MCF 10A (cell line): ENCODE measurements at regions not wholly inside any gene's neighbourhood (a gene's known extent, or its start where the extent isn't known, plus 50 kb on each side); places are given as distances from the start of the nearest gene placed in this dataset.

Experiments used
- BruUV-seq: library from RNA; stranded (reverse); fragments of 400-500 nt; replicated peaks from 2 replicates; lab custom pipeline; 2021; lab: Mats Ljungman, UMichigan
- CTCF ChIA-PET: fragments of 300-600 bp; sonication (Branson Sonifier 250); formaldehyde crosslinking; extraction: SDS; loops from one replicate; lab custom pipeline; 2021; ENCODE audit warnings: antibody characterized with exemption, inconsistent platforms; lab: Yijun Ruan, JAX
- POLR2A ChIA-PET: fragments of 300-600, 350-650 bp; sonication (Branson Sonifier 250); formaldehyde crosslinking; extraction: SDS; loops from one replicate; lab custom pipeline; 2020; ENCODE audit warnings: antibody characterized with exemption, inconsistent platforms; lab: Yijun Ruan, JAX
- DNase-seq: peaks from one replicate; pipeline ENCODE4 v3.0.0-alpha.2; 2018; ENCODE audit not compliant: unreplicated experiment
- H3K27ac Mint-ChIP-seq: one replicate; pipeline ENCODE4 v1.8.0; 2022; ENCODE audit warnings: mild to moderate bottlenecking, low read depth, mixed read lengths; ENCODE audit not compliant: unreplicated experiment
- H3K27me3 Mint-ChIP-seq: one replicate; pipeline ENCODE4 v1.8.0; 2022; ENCODE audit warnings: mixed read lengths; ENCODE audit not compliant: insufficient read depth, unreplicated experiment
- H3K36me3 Mint-ChIP-seq: one replicate; pipeline ENCODE4 v1.8.0; 2022; ENCODE audit warnings: mild to moderate bottlenecking, moderate library complexity, mixed read lengths; ENCODE audit not compliant: insufficient read depth, unreplicated experiment
- H3K4me1 Mint-ChIP-seq: one replicate; pipeline ENCODE4 v1.8.0; 2022; ENCODE audit warnings: mixed read lengths; ENCODE audit not compliant: insufficient read depth, unreplicated experiment
- H3K4me3 Mint-ChIP-seq: one replicate; pipeline ENCODE4 v1.8.0; 2022; ENCODE audit warnings: mild to moderate bottlenecking, moderate library complexity, mixed read lengths; ENCODE audit not compliant: unreplicated experiment
- H3K9me3 Mint-ChIP-seq: one replicate; pipeline ENCODE4 v1.8.0; 2022; ENCODE audit warnings: mixed read lengths; ENCODE audit not compliant: unreplicated experiment
- intact Hi-C: fragments of 100-400 bp; cut with micrococcal nuclease; formaldehyde crosslinking; loops from 2 replicates; pipeline ENCODE4 v1.14.1; 2022
- TF ChIP-seq, protein P1 (sequence below): fragments of 200-600 bp; IDR thresholded peaks from one replicate; pipeline ENCODE4 v1.8.0; 2022; ENCODE audit warnings: antibody characterized with exemption, mild to moderate bottlenecking; ENCODE audit not compliant: unreplicated experiment

- H3K9me3 Mint-ChIP-seq = no peaks in the 10 kb centered on the region
- TF ChIP-seq, protein P1, sequence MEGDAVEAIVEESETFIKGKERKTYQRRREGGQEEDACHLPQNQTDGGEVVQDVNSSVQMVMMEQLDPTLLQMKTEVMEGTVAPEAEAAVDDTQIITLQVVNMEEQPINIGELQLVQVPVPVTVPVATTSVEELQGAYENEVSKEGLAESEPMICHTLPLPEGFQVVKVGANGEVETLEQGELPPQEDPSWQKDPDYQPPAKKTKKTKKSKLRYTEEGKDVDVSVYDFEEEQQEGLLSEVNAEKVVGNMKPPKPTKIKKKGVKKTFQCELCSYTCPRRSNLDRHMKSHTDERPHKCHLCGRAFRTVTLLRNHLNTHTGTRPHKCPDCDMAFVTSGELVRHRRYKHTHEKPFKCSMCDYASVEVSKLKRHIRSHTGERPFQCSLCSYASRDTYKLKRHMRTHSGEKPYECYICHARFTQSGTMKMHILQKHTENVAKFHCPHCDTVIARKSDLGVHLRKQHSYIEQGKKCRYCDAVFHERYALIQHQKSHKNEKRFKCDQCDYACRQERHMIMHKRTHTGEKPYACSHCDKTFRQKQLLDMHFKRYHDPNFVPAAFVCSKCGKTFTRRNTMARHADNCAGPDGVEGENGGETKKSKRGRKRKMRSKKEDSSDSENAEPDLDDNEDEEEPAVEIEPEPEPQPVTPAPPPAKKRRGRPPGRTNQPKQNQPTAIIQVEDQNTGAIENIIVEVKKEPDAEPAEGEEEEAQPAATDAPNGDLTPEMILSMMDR = peak; percentile 63
- H3K27ac Mint-ChIP-seq = no peak overlapping the region
- H3K36me3 Mint-ChIP-seq = no peaks in the 10 kb centered on the region
- POLR2A ChIA-PET = interaction anchor here (0.6 kb wide), 1 partner anchor 11 kb away, joined by 5 read pairs; no protein-coding TSS in a partner anchor
- H3K27me3 Mint-ChIP-seq = peaks cover 32% of the 10 kb centered on the region
- BruUV-seq = no TSS peak
- no peak overlapping the region for H3K4me3 Mint-ChIP-seq
- CTCF ChIA-PET = interaction anchor here (0.5 to 1.7 kb wide), 8 partner anchors 11 to 192 kb away, joined by 3 to 7 read pairs (median 3); no protein-coding TSS in a partner anchor
- no peaks in the 10 kb centered on the region for H3K4me1 Mint-ChIP-seq
- intact Hi-C loops = loop anchor here (1.0 to 10.0 kb wide), 2 partner anchors 45 to 1165 kb away; no protein-coding TSS in a partner anchor
- peak; percentile 78 for DNase-seq
These were observed 273.3 kb downstream of the BUD13 start for GRCh38 chr11:116499396-116500003.

DNA sequence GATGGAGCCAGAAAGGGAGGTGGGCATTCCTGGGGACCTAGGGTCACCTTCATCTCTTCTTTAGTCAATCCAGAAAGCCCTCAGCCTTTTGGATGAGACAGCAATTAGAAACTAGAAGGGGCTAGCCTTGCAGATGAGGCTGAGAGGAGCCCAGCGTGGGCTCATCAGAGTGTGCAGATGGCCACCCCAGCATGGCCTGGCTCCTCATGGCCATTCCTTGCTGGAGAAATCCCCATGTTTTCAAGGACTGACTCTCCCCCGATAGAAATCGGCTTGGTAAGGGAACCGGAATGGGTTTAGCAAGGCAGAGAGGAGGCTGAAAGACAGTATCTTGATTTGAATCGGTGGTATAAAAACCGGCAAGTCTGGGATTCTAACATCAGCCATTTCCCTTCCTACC is 274.6 kb downstream of the BUD13 start:
- no peaks in the 10 kb centered on the region for H3K9me3 Mint-ChIP-seq
- H3K36me3 Mint-ChIP-seq = no peaks in the 10 kb centered on the region
- ChIA-PET CTCF (no interaction called here), POLR2A (no interaction called here)
- intact Hi-C loops = loop anchor here (10.0 kb wide), 1 partner anchor 1163 kb away; no protein-coding TSS in a partner anchor
- no peaks in the 10 kb centered on the region for H3K4me1 Mint-ChIP-seq
- H3K4me3 Mint-ChIP-seq = no peak overlapping the region
- H3K27me3 Mint-ChIP-seq = peaks cover 32% of the 10 kb centered on the region
- TF ChIP-seq, protein P1 = no peak
- no peak overlapping the region for H3K27ac Mint-ChIP-seq
- DNase-seq = no peak
- no TSS peak for BruUV-seq

GRCh38 chr11:116492600-116492999 is 280.2 kb downstream of the BUD13 start:
- TF ChIP-seq, protein P1 = no peak
- POLR2A ChIA-PET = no interaction called here
- Mint-ChIP-seq H3K9me3 (no peaks in the 10 kb centered on the region), H3K4me3 (no peak overlapping the region), H3K27me3 (peaks cover 45% of the 10 kb centered on the region), H3K36me3 (no peaks in the 10 kb centered on the region), H3K4me1 (no peaks in the 10 kb centered on the region), H3K27ac (no peak overlapping the region)
- CTCF ChIA-PET = no interaction called here
- DNase-seq = no peak
- intact Hi-C loops = loop anchor here (10.0 kb wide), 1 partner anchor 1158 kb away; no protein-coding TSS in a partner anchor
- BruUV-seq = no TSS peak

DNA sequence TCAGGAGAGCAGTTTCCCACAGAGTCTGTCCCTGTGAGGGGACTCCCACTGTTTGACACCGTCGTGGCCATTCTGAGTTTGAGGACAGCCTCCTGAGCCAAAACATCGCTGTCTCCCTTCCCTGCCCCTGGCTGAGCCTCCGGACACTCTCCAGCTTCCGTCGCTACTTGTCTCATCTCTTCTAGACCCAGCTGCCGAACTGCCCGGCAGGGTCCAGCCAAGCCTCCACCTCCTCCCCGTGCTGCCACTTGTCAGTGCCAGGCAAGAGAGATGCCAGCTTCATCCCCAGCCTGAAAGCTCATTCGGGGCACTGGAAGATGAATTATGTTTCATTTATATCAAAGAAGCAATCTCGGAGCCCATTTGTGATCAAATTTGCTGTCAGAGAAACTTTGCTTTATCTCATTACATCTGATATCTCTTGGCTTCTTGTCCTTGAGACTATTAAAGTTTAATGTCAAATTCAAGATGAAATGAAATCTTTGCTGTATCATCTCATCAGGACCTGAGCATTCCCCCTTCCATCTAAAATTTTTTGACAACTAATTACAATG is 283.9 kb downstream of the BUD13 start:
- Mint-ChIP-seq H3K27ac (no peak overlapping the region), H3K27me3 (peaks cover 63% of the 10 kb centered on the region), H3K36me3 (no peaks in the 10 kb centered on the region), H3K4me3 (no peak overlapping the region), H3K4me1 (no peaks in the 10 kb centered on the region), H3K9me3 (no peaks in the 10 kb centered on the region)
- no peak for DNase-seq
- CTCF ChIA-PET = no interaction called here
- intact Hi-C loops = no loop called here
- TF ChIP-seq, protein P1 = no peak
- POLR2A ChIA-PET = no interaction called here
- BruUV-seq = no TSS peak
